WTC11 (cell line): ENCODE measurements at regions not wholly inside any gene's neighbourhood (a gene's known extent, or its start where the extent isn't known, plus 50 kb on each side); places are given as distances from the start of the nearest gene placed in this dataset.

Source experiments
- ATAC-seq: fragments of 200-7000 bp; cut with Tn5 transposase; 2 replicates; pipeline ENCODE4 v1.10.0; 2021; ENCODE audit warnings: mild to moderate bottlenecking, moderate library complexity
- CTCF ChIA-PET: fragments of 300-600 bp; sonication (Branson Sonifier 250); formaldehyde crosslinking; loops from one replicate; lab custom pipeline; 2021; ENCODE audit warnings: antibody characterized with exemption; lab: Charles Lee
- POLR2A ChIA-PET: fragments of 350-600 bp; sonication (Branson Sonifier 250); formaldehyde crosslinking; loops from one replicate; lab custom pipeline; 2021; ENCODE audit warnings: antibody characterized with exemption; lab: Charles Lee
- DNase-seq: peaks from one replicate; pipeline ENCODE4 v3.0.0; 2021; ENCODE audit warnings: low spot score
- H3K27ac Mint-ChIP-seq: 2 replicates; pipeline ENCODE4 v1.8.0; 2021; ENCODE audit warnings: mixed read lengths
- H3K27me3 Mint-ChIP-seq: 2 replicates; pipeline ENCODE4 v1.8.0; 2021; ENCODE audit warnings: low read depth, mild to moderate bottlenecking, moderate library complexity, mixed read lengths
- H3K36me3 Mint-ChIP-seq: 2 replicates; pipeline ENCODE4 v1.8.0; 2021; ENCODE audit warnings: mixed read lengths
- H3K4me1 Mint-ChIP-seq: 2 replicates; pipeline ENCODE4 v1.8.0; 2022; ENCODE audit warnings: mixed read lengths
- H3K4me3 Mint-ChIP-seq: 2 replicates; pipeline ENCODE4 v1.8.0; 2021; ENCODE audit warnings: mild to moderate bottlenecking, moderate library complexity, mixed read lengths
- H3K9me3 Mint-ChIP-seq: 2 replicates; pipeline ENCODE4 v1.8.0; 2021; ENCODE audit warnings: mixed read lengths
- AR ChIP-seq: fragments of 250-450 bp; sonication (Bioruptor Pico); IDR thresholded peaks from 2 replicates; pipeline ENCODE4 v1.9.0; 2021; ENCODE audit warnings: mild to moderate bottlenecking
- CDX4 ChIP-seq: fragments of 250-450 bp; sonication (Bioruptor Pico); IDR thresholded peaks from 2 replicates; pipeline ENCODE4 v1.9.0; 2021; ENCODE audit warnings: moderate library complexity, mild to moderate bottlenecking, inconsistent platforms, borderline replicate concordance
- CTCF ChIP-seq: fragments of 200-600 bp; IDR thresholded peaks from 2 replicates; pipeline ENCODE4 v1.8.0; 2022; ENCODE audit warnings: antibody characterized with exemption
- E2F1 ChIP-seq: sonication (generic); formaldehyde crosslinking; IDR thresholded peaks from 2 replicates; pipeline ENCODE4 v1.8.0; 2022; ENCODE audit warnings: mild to moderate bottlenecking, missing genetic modification reagents
- ERG ChIP-seq: fragments of 250-450 bp; sonication (Bioruptor Pico); IDR thresholded peaks from 2 replicates; pipeline ENCODE4 v1.8.0; 2021; ENCODE audit warnings: mild to moderate bottlenecking
- JUN ChIP-seq: sonication (generic); formaldehyde crosslinking; IDR thresholded peaks from 2 replicates; pipeline ENCODE4 v1.8.0; 2023; ENCODE audit warnings: mild to moderate bottlenecking, missing genetic modification reagents
- MAX ChIP-seq: sonication (generic); formaldehyde crosslinking; IDR thresholded peaks from 2 replicates; pipeline ENCODE4 v1.8.0; 2022; ENCODE audit warnings: mild to moderate bottlenecking, missing genetic modification reagents
- NFYB ChIP-seq: sonication (generic); formaldehyde crosslinking; conservative IDR thresholded peaks from 2 replicates; pipeline ENCODE4 v1.8.0; 2022; ENCODE audit warnings: low read depth, missing genetic modification reagents
- OVOL2 ChIP-seq: fragments of 250-450 bp; sonication (Bioruptor Pico); IDR thresholded peaks from 2 replicates; pipeline ENCODE4 v1.9.0; 2021; ENCODE audit warnings: mild to moderate bottlenecking, borderline replicate concordance
- STAT6 ChIP-seq: sonication (generic); formaldehyde crosslinking; conservative IDR thresholded peaks from 2 replicates; pipeline ENCODE4 v1.8.1; 2023; ENCODE audit warnings: mild to moderate bottlenecking, low read depth, missing genetic modification reagents, moderate library complexity
- USF2 ChIP-seq: sonication (generic); formaldehyde crosslinking; IDR thresholded peaks from 2 replicates; pipeline ENCODE4 v1.8.1; 2023; ENCODE audit warnings: mild to moderate bottlenecking, missing genetic modification reagents, moderate library complexity
- ZNF121 ChIP-seq: sonication (generic); formaldehyde crosslinking; IDR thresholded peaks from 2 replicates; pipeline ENCODE4 v1.8.0; 2023; ENCODE audit warnings: missing genetic modification reagents
- ZNF423 ChIP-seq: fragments of 250-450 bp; sonication (Bioruptor Pico); IDR thresholded peaks from 2 replicates; pipeline ENCODE4 v2.1.2; 2022; ENCODE audit warnings: mild to moderate bottlenecking, moderate library complexity
- ZNF425 ChIP-seq: fragments of 250-450 bp; sonication (Bioruptor Pico); conservative IDR thresholded peaks from 2 replicates; pipeline ENCODE4 v1.9.0; 2021; ENCODE audit warnings: mild to moderate bottlenecking
- ZNF512 ChIP-seq: sonication (generic); formaldehyde crosslinking; IDR thresholded peaks from 2 replicates; pipeline ENCODE4 v1.8.1; 2022; ENCODE audit warnings: missing genetic modification reagents, borderline replicate concordance

- no peak for ATAC-seq
- CTCF ChIA-PET: no interaction called here
- no peaks in the 10 kb centered on the region for H3K36me3 Mint-ChIP-seq
- H3K4me1 Mint-ChIP-seq: peaks cover 8% of the 10 kb centered on the region
- POLR2A ChIA-PET: no interaction called here
- DNase-seq: no peak
- H3K9me3 Mint-ChIP-seq: no peaks in the 10 kb centered on the region
- H3K27ac Mint-ChIP-seq: no peak overlapping the region
- no peak for TF ChIP-seq CTCF
- TF ChIP-seq E2F1: no peak
- no peak for TF ChIP-seq NFYB (CRISPR knock-in tag)
- no peak for TF ChIP-seq STAT6 (CRISPR knock-in tag)
- H3K27me3 Mint-ChIP-seq: no peaks in the 10 kb centered on the region
- no peak overlapping the region for H3K4me3 Mint-ChIP-seq
Measured at GRCh38 chr3:40593351-40593750, 68.6 kb downstream of the ZNF621 start.

- ChIA-PET POLR2A (no interaction called here), CTCF (no interaction called here)
- ATAC-seq: no peak
- Mint-ChIP-seq H3K27ac (no peak overlapping the region), H3K9me3 (no peaks in the 10 kb centered on the region), H3K27me3 (no peaks in the 10 kb centered on the region), H3K36me3 (no peaks in the 10 kb centered on the region), H3K4me1 (no peaks in the 10 kb centered on the region), H3K4me3 (no peak overlapping the region)
- no peak for TF ChIP-seq AR (CRISPR knock-in tag)
- no peak for TF ChIP-seq ZNF512 (CRISPR knock-in tag)
- TF ChIP-seq USF2 (CRISPR knock-in tag): no peak
- TF ChIP-seq MAX (CRISPR knock-in tag): no peak
- no peak for TF ChIP-seq ERG (CRISPR knock-in tag)
- no peak for TF ChIP-seq OVOL2 (CRISPR knock-in tag)
- no peak for TF ChIP-seq ZNF425
- TF ChIP-seq ZNF423 (CRISPR knock-in tag): no peak
- TF ChIP-seq JUN: no peak
- no peak for TF ChIP-seq ZNF121 (CRISPR knock-in tag)
- TF ChIP-seq CDX4: no peak
- DNase-seq: no peak
Measured at GRCh38 chr3:40597441-40597840, 72.7 kb downstream of the ZNF621 start.
